GM10266 (cell line): ENCODE measurements at regions not wholly inside any gene's neighbourhood (a gene's known extent, or its start where the extent isn't known, plus 50 kb on each side); places are given as distances from the start of the nearest gene placed in this dataset.

Source experiments
- DNase-seq: peaks from one replicate; pipeline ENCODE4 v3.0.0; 2012; ENCODE audit errors: extremely low spot score
- TF ChIP-seq, protein P1 (sequence below): IDR thresholded peaks from 2 replicates; pipeline ENCODE4 v1.5.1; 2012; ENCODE audit warnings: mild to moderate bottlenecking, low read depth; ENCODE audit not compliant: control insufficient read depth, insufficient read depth; ENCODE audit errors: missing control alignments

- TF ChIP-seq, protein P1, sequence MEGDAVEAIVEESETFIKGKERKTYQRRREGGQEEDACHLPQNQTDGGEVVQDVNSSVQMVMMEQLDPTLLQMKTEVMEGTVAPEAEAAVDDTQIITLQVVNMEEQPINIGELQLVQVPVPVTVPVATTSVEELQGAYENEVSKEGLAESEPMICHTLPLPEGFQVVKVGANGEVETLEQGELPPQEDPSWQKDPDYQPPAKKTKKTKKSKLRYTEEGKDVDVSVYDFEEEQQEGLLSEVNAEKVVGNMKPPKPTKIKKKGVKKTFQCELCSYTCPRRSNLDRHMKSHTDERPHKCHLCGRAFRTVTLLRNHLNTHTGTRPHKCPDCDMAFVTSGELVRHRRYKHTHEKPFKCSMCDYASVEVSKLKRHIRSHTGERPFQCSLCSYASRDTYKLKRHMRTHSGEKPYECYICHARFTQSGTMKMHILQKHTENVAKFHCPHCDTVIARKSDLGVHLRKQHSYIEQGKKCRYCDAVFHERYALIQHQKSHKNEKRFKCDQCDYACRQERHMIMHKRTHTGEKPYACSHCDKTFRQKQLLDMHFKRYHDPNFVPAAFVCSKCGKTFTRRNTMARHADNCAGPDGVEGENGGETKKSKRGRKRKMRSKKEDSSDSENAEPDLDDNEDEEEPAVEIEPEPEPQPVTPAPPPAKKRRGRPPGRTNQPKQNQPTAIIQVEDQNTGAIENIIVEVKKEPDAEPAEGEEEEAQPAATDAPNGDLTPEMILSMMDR, result no peak
Observed at GRCh38 chr11:134951305-134951700, 539.3 kb upstream of the B3GAT1 start.

GRCh38 chr11:134950692-134951304 lies 538.8 kb upstream of the B3GAT1 start:
- TF ChIP-seq, protein P1, result no peak
- no peak for DNase-seq

More at GRCh38 chr11:134951305-134951700, 539.3 kb upstream of the B3GAT1 start:
- DNase-seq, result no peak

GRCh38 chr11:134949121-134950090 lies 537.4 kb upstream of the B3GAT1 start:
- TF ChIP-seq, protein P1, result no peak

DNA sequence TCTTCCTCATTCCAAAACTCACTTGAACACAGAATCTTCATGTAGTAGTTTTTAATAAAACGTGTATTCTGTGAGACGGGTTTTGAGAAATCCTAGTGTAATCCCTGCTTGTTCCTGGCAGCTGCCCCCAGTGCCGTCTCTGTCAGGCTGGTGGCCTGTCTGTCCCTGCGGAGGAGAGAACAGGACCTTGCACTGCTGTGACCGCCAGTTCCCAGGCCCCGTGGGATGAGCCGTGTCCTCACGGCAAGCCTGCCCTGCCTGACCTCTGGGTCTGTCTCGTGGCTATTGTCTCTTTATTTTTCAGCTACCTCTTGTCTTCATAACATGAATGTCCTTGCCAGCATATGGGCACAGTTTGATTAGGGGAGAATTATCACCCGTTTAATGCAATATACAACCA lies 535.5 kb upstream of the B3GAT1 start:
- TF ChIP-seq, protein P1, result no peak
- DNase-seq, result no peak

More at GRCh38 chr11:134949121-134950090, 537.4 kb upstream of the B3GAT1 start:
- DNase-seq, result no peak

GRCh38 chr11:134945993-134946392 lies 534.0 kb upstream of the B3GAT1 start:
- DNase-seq, result no peak
- TF ChIP-seq, protein P1, result no peak

GRCh38 chr11:134944986-134945385 lies 532.9 kb upstream of the B3GAT1 start:
- TF ChIP-seq, protein P1, result no peak
- no peak for DNase-seq

GRCh38 chr11:134944131-134944530 lies 532.1 kb upstream of the B3GAT1 start:
- TF ChIP-seq, protein P1, result no peak
- DNase-seq, result no peak
